KBM-7 (cell line): ENCODE measurements at regions not wholly inside any gene's neighbourhood (a gene's known extent, or its start where the extent isn't known, plus 50 kb on each side); places are given as distances from the start of the nearest gene placed in this dataset.
A peak's percentile ranks its signal among the peaks of the same experiment; 100 is the strongest.
"Not testable (repeated sequence)": the region's sequence is repeated elsewhere in the genome, so short reads cannot be mapped to it uniquely, and the experiment has no call there.

Source experiments
- DNase-seq: peaks from one replicate; pipeline ENCODE4 v3.0.0-alpha.2; 2015
- in situ Hi-C: fragments of 300-500 bp; cut with MboI; formaldehyde crosslinking; loops from 2 replicates; pipeline ENCODE4 v1.14.3; 2020; ENCODE audit warnings: low sequenced_read_pairs, low pct_unique_long_range_greater_than_20kb, mixed read lengths

GRCh38 chr9:106072421-106072820, 378.1 kb downstream of the TMEM38B start:
- in situ Hi-C loops, result no loop called here
- DNase-seq, result no peak

- in situ Hi-C loops, result no loop called here
- DNase-seq, result no peak
Measured at GRCh38 chr9:106074006-106074405, 379.7 kb downstream of the TMEM38B start.

- in situ Hi-C loops, result no loop called here
- DNase-seq, result no peak
Measured at GRCh38 chr9:106075236-106075959, 381.1 kb downstream of the TMEM38B start.

- in situ Hi-C loops, result no loop called here
- DNase-seq, result no peak
Measured at GRCh38 chr9:106075960-106076327, 381.6 kb downstream of the TMEM38B start.

- DNase-seq, result no peak
- in situ Hi-C loops, result no loop called here
Measured at GRCh38 chr9:106076711-106077110, 382.4 kb downstream of the TMEM38B start.

- in situ Hi-C loops, result no loop called here
- no peak for DNase-seq
Measured at GRCh38 chr9:106077731-106078130, 383.4 kb downstream of the TMEM38B start.

GRCh38 chr9:106082621-106083020, 388.3 kb downstream of the TMEM38B start:
- in situ Hi-C loops, result no loop called here

GRCh38 chr9:106084702-106085101, 390.4 kb downstream of the TMEM38B start:
- in situ Hi-C loops, result no loop called here
- DNase-seq, result no peak

More at GRCh38 chr9:106082621-106083020, 388.3 kb downstream of the TMEM38B start:
- DNase-seq, result no peak

GRCh38 chr9:106085479-106085878, 391.1 kb downstream of the TMEM38B start:
- no peak for DNase-seq
- in situ Hi-C loops, result no loop called here

- no peak for DNase-seq
- in situ Hi-C loops, result no loop called here
Measured at GRCh38 chr9:106092083-106092482, 397.7 kb downstream of the TMEM38B start.

GRCh38 chr9:106102821-106103220, 408.5 kb downstream of the TMEM38B start:
- in situ Hi-C loops, result no loop called here
- no peak for DNase-seq

GRCh38 chr9:106104887-106105286, 410.5 kb downstream of the TMEM38B start:
- peak; percentile 4 for DNase-seq
- in situ Hi-C loops, result no loop called here

- in situ Hi-C loops, result no loop called here
- DNase-seq, result no peak
Measured at GRCh38 chr9:106106396-106106795, 412.1 kb downstream of the TMEM38B start.

- in situ Hi-C loops, result no loop called here
Measured at GRCh38 chr9:106107716-106108115, 413.4 kb downstream of the TMEM38B start.

GRCh38 chr9:106109706-106110105, 415.4 kb downstream of the TMEM38B start:
- DNase-seq, in situ Hi-C loops: not testable (repeated sequence)

More at GRCh38 chr9:106107716-106108115, 413.4 kb downstream of the TMEM38B start:
- no peak for DNase-seq

GRCh38 chr9:106110483-106110882, 416.1 kb downstream of the TMEM38B start:
- in situ Hi-C loops, result no loop called here
- no peak for DNase-seq

GRCh38 chr9:106111039-106111730, 416.8 kb downstream of the TMEM38B start:
- no peak for DNase-seq
- in situ Hi-C loops, result no loop called here

GRCh38 chr9:106112935-106113334, 418.6 kb downstream of the TMEM38B start:
- in situ Hi-C loops, result no loop called here

GRCh38 chr9:106119176-106119575, 424.8 kb downstream of the TMEM38B start:
- no peak for DNase-seq
- in situ Hi-C loops, result no loop called here

More at GRCh38 chr9:106112935-106113334, 418.6 kb downstream of the TMEM38B start:
- DNase-seq, result no peak

GRCh38 chr9:106120071-106120470, 425.7 kb downstream of the TMEM38B start:
- in situ Hi-C loops, result no loop called here
- no peak for DNase-seq

GRCh38 chr9:106127776-106128175, 433.4 kb downstream of the TMEM38B start:
- DNase-seq, result no peak
- in situ Hi-C loops, result no loop called here
